Osteoblast (primary cell): ENCODE measurements at regions not wholly inside any gene's neighbourhood (a gene's known extent, or its start where the extent isn't known, plus 50 kb on each side); places are given as distances from the start of the nearest gene placed in this dataset.

ENCODE experiments used
- DNase-seq: peaks from one replicate; pipeline ENCODE4 v3.0.0; 2011; ENCODE audit warnings: low spot score, mixed read lengths; ENCODE audit not compliant: insufficient read length; ENCODE audit errors: missing footprints
- H2AFZ ChIP-seq: 2 replicates; pipeline ENCODE4 v1.6.0; 2011; ENCODE audit warnings: mild to moderate bottlenecking, low read length
- H3K27ac ChIP-seq: 2 replicates; pipeline ENCODE4 v1.5.1; 2011; ENCODE audit warnings: mild to moderate bottlenecking, low read depth, low read length, moderate library complexity
- H3K27me3 ChIP-seq: 2 replicates; pipeline ENCODE4 v1.6.0; 2012; ENCODE audit warnings: mild to moderate bottlenecking, control low read depth, inconsistent platforms, low read length, moderate library complexity; ENCODE audit not compliant: insufficient read depth
- H3K36me3 ChIP-seq: 2 replicates; pipeline ENCODE4 v1.5.1; 2011; ENCODE audit warnings: mild to moderate bottlenecking, low read length, control low read depth, moderate library complexity; ENCODE audit not compliant: insufficient read depth
- H3K4me1 ChIP-seq: 2 replicates; pipeline ENCODE4 v1.5.1; 2011; ENCODE audit warnings: mild to moderate bottlenecking, low read length, control low read depth, moderate library complexity; ENCODE audit not compliant: insufficient read depth
- H3K4me2 ChIP-seq: 2 replicates; pipeline ENCODE4 v1.6.0; 2011; ENCODE audit warnings: mild to moderate bottlenecking, low read length; ENCODE audit not compliant: insufficient read depth
- H3K4me3 ChIP-seq: fragments of 200-600 bp; sonication (generic); 3 replicates; pipeline ENCODE4 v1.5.1; 2012; ENCODE audit warnings: mild to moderate bottlenecking, low read length, inconsistent platforms; ENCODE audit not compliant: insufficient read depth
- H3K79me2 ChIP-seq: 2 replicates; pipeline ENCODE4 v1.6.0; 2012; ENCODE audit warnings: mild to moderate bottlenecking, low read length, control low read depth, inconsistent platforms; ENCODE audit not compliant: insufficient read depth
- H3K9me3 ChIP-seq: 2 replicates; pipeline ENCODE4 v1.5.1; 2011; ENCODE audit warnings: low read depth, low read length, control low read depth
- H4K20me1 ChIP-seq: 2 replicates; pipeline ENCODE4 v1.6.0; 2012; ENCODE audit warnings: mild to moderate bottlenecking, low read length, control low read depth; ENCODE audit not compliant: insufficient read depth
- TF ChIP-seq, protein P1 (sequence below): IDR thresholded peaks from 2 replicates; pipeline ENCODE4 v1.5.1; 2011; ENCODE audit warnings: mild to moderate bottlenecking, low read depth, low read length, moderate library complexity; ENCODE audit errors: extremely low read depth

DNA sequence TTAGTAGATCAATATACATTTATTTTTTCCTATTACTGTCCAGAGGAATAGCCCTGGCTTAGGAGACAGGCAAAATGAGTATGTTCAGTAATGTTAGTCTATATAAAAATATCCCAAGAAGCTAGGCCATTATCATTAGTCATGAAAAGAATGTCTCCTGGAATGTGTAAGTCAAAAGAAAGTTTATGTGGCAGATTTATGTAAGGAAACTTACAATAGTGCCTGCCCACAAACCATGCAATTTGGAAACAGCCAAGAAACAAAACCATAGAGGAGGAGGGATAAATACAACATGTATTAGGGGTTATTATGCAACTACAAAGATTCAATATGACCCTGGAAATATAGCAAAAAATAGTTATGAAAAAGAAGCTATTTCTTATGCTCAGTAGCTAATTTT is 96.3 kb downstream of the NOL4 start:
- H3K4me2 ChIP-seq: no peak overlapping the region
- H3K36me3 ChIP-seq: no peaks in the 10 kb centered on the region
- H3K4me3 ChIP-seq: no peak overlapping the region
- H4K20me1 ChIP-seq: no peaks in the 10 kb centered on the region
- no peaks in the 10 kb centered on the region for H3K79me2 ChIP-seq
- H2AFZ ChIP-seq: no peak overlapping the region
- no peaks in the 10 kb centered on the region for H3K4me1 ChIP-seq
- TF ChIP-seq, protein P1, sequence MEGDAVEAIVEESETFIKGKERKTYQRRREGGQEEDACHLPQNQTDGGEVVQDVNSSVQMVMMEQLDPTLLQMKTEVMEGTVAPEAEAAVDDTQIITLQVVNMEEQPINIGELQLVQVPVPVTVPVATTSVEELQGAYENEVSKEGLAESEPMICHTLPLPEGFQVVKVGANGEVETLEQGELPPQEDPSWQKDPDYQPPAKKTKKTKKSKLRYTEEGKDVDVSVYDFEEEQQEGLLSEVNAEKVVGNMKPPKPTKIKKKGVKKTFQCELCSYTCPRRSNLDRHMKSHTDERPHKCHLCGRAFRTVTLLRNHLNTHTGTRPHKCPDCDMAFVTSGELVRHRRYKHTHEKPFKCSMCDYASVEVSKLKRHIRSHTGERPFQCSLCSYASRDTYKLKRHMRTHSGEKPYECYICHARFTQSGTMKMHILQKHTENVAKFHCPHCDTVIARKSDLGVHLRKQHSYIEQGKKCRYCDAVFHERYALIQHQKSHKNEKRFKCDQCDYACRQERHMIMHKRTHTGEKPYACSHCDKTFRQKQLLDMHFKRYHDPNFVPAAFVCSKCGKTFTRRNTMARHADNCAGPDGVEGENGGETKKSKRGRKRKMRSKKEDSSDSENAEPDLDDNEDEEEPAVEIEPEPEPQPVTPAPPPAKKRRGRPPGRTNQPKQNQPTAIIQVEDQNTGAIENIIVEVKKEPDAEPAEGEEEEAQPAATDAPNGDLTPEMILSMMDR: no peak
- H3K27me3 ChIP-seq: no peaks in the 10 kb centered on the region
- H3K27ac ChIP-seq: no peak overlapping the region
- no peaks in the 10 kb centered on the region for H3K9me3 ChIP-seq
- DNase-seq: no peak

DNA sequence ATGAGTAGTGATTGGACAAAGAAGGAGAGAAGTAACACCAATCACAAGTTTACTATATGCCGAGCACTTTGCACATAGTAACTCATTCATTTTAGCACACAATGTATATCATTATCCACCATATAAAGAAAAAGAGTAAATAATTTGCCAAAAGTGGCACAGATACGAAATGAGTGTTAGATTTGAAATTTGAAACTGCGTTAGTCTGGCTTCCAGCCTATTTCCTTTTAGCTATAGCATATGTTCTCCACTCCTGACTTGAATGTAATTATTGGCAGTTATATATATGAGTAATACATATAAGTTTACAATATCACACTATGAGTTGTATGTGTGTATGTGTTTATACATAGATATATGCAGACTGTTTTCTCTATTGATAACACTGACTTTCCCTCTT is 98.6 kb downstream of the NOL4 start:
- no peaks in the 10 kb centered on the region for H3K9me3 ChIP-seq
- H3K79me2 ChIP-seq: no peaks in the 10 kb centered on the region
- H2AFZ ChIP-seq: no peak overlapping the region
- H3K4me2 ChIP-seq: no peak overlapping the region
- H3K27ac ChIP-seq: no peak overlapping the region
- H3K27me3 ChIP-seq: no peaks in the 10 kb centered on the region
- H3K4me1 ChIP-seq: peaks cover 3% of the 10 kb centered on the region
- H4K20me1 ChIP-seq: no peaks in the 10 kb centered on the region
- no peak for DNase-seq
- no peak overlapping the region for H3K4me3 ChIP-seq
- TF ChIP-seq, protein P1: no peak
- H3K36me3 ChIP-seq: no peaks in the 10 kb centered on the region

DNA sequence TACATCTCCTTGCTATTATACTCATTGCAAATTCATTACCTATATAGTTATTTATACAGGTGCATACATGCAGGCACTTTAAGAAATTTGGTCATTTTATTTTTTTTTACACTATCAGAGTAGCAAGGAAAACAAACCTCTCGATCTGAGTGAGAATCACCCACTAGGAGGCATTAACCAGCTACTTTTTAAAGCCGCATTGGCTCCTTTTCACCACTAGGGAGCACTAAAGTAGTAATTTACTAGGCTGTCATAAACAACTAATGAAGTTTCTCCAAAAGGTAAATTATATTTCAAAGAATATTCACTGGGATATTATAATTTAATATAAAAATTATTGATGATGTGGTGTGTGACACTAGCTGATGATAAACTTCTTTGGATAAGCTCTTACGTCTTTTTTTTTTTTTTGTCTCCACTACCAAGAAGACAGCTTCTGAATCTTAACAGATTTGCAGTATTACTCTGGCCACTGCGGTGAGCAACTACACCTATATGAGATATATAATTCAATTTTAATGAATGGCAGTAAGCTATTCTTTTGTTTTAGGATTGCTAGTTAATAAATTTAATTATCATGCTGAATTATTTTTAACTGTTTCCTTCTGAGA is 101.9 kb downstream of the NOL4 start:
- Histone ChIP-seq H3K27ac (no peak overlapping the region), H4K20me1 (no peaks in the 10 kb centered on the region), H3K36me3 (no peaks in the 10 kb centered on the region), H3K27me3 (no peaks in the 10 kb centered on the region), H3K4me1 (peaks cover 7% of the 10 kb centered on the region), H2AFZ (no peak overlapping the region), H3K9me3 (no peaks in the 10 kb centered on the region), H3K4me3 (no peak overlapping the region), H3K79me2 (no peaks in the 10 kb centered on the region), H3K4me2 (no peak overlapping the region)
- TF ChIP-seq, protein P1: peak; percentile 90
- peak; percentile 62 for DNase-seq

DNA sequence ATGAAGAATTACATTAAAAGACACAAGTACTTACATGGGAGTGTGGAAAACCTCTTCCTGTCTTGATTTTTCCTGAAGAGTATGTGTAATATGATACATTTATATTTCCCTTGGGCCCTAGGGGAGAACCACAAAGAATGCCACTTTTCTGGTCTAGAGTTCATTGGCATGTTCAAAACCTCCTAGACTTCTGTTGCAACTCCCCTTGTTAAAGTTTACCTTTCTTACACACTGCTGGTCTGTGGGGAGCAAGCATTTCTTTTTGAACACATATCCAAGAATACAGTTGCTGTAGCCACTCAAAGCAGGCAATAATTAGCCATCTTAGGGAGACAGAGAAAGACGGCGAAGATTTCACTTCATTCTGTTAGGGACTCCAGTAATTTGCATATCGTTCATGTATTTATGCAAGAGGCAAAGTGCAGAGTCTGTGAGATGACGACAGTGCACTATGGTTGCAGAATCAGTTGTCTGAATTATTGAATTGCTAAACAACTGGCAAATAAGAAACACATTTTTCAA is 103.5 kb downstream of the NOL4 start:
- peak; percentile 25 for DNase-seq
- H2AFZ ChIP-seq: no peak overlapping the region
- no peak overlapping the region for H3K4me3 ChIP-seq
- no peak overlapping the region for H3K27ac ChIP-seq
- no peaks in the 10 kb centered on the region for H3K9me3 ChIP-seq
- peak overlapping the region; percentile 32 for H3K4me2 ChIP-seq
- TF ChIP-seq, protein P1: no peak
- peaks cover 7% of the 10 kb centered on the region for H3K4me1 ChIP-seq
- H3K36me3 ChIP-seq: no peaks in the 10 kb centered on the region
- no peaks in the 10 kb centered on the region for H3K79me2 ChIP-seq
- no peaks in the 10 kb centered on the region for H3K27me3 ChIP-seq
- no peaks in the 10 kb centered on the region for H4K20me1 ChIP-seq
